Transverse colon (tissue), 4 donors: ENCODE measurements at regions not wholly inside any gene's neighbourhood (a gene's known extent, or its start where the extent isn't known, plus 50 kb on each side); places are given as distances from the start of the nearest gene placed in this dataset.
"Not testable (repeated sequence)": the region's sequence is repeated elsewhere in the genome, so short reads cannot be mapped to it uniquely, and the experiment has no call there.

Experiments
- DNase-seq: peaks from one replicate; pipeline ENCODE4 v3.0.0-alpha.2; 2019
- H3K27ac ChIP-seq, 4 donors: fragments of 200-600 bp; sonication (generic); 2 replicates each; pipeline ENCODE4 v1.5.1; 2016 to 2018; ENCODE audit warnings: inconsistent platforms in 4 of 4
- H3K27me3 ChIP-seq: fragments of 200-600 bp; sonication (generic); 2 replicates; pipeline ENCODE4 v1.5.1; 2017; ENCODE audit warnings: inconsistent platforms
- H3K36me3 ChIP-seq, 4 donors: fragments of 200-600 bp; sonication (generic); 2 replicates each; pipeline ENCODE4 v1.5.1; 2017 to 2019; ENCODE audit warnings: inconsistent platforms in 4 of 4
- H3K4me1 ChIP-seq, 4 donors: fragments of 200-600 bp; sonication (generic); 2 replicates each; pipeline ENCODE4 v1.5.1; 2017 to 2020; ENCODE audit warnings: inconsistent platforms in 4 of 4
- H3K4me3 ChIP-seq, 4 donors: fragments of 200-600 bp; sonication (generic); 1 replicate in 1 of 4; 2 replicates in 3 of 4; pipeline versions ENCODE4 v1.5.1 to v1.6.1; 2017 to 2019; ENCODE audit warnings: inconsistent platforms in 4 of 4
- H3K9me3 ChIP-seq, 2 donors: fragments of 200-600 bp; sonication (generic); 2 replicates each; pipeline ENCODE4 v1.5.1; 2017 to 2019; ENCODE audit warnings: inconsistent platforms in 2 of 2
- CTCF ChIP-seq, 5 experiments: fragments of 200-600 bp in 3 of 5; fragments of 450-650 bp in 2 of 5; sonication (generic) in 3 of 5; IDR thresholded peaks; 1 replicate in 2 of 5; 2 replicates in 3 of 5; pipeline ENCODE4 v1.5.1; 2016 to 2017; ENCODE audit warnings: antibody characterized with exemption in 5 of 5, inconsistent platforms in 3 of 5, mild to moderate bottlenecking in 2 of 5, moderate library complexity in 1 of 5
- EP300 ChIP-seq: sonication (generic); formaldehyde crosslinking; IDR thresholded peaks from one replicate; pipeline ENCODE4 v1.6.1; 2017; ENCODE audit warnings: antibody characterized with exemption, low read depth
- POLR2A ChIP-seq: fragments of 450-650 bp; IDR thresholded peaks from one replicate; pipeline ENCODE4 v1.6.1; 2016; ENCODE audit warnings: antibody characterized with exemption, mild to moderate bottlenecking, moderate library complexity
- POLR2AphosphoS5 ChIP-seq, 3 donors: sonication (generic); formaldehyde crosslinking; IDR thresholded peaks; one replicate each; pipeline ENCODE4 v1.6.1; 2016; ENCODE audit warnings: antibody characterized with exemption in 3 of 3
- WGBS, 2 donors: methylation state at CpG; one replicate each; pipeline ENCODE4 v1.1.5; 2018; ENCODE audit warnings: low coverage in 1 of 2; 5-methylcytosine and 5-hydroxymethylcytosine counted together
- in situ Hi-C, 4 donors: fragments of 200-750 bp; cut with MboI; loops; one replicate each; pipeline versions ENCODE4 v1.15.0 to v1.15.1; 2017; ENCODE audit warnings: low sequenced_read_pairs in 3 of 4, low pct_ligation_motif_present in 1 of 4, low pct_unique_long_range_greater_than_20kb in 1 of 4
- intact Hi-C: fragments of 100-400 bp; cut with DNase I; formaldehyde crosslinking; loops from one replicate; pipeline ENCODE4 v1.15.1; 2023; ENCODE audit warnings: low total_unique reads

- Histone ChIP-seq H3K9me3 (no peaks in the 10 kb centered on the region), H3K27me3 (no peaks in the 10 kb centered on the region), H3K4me1 (no peaks in the 10 kb centered on the region), H3K27ac (no peak overlapping the region), H3K36me3 (no peaks in the 10 kb centered on the region), H3K4me3 (no peak overlapping the region)
- intact Hi-C loops = no loop called here
- WGBS, 2 donors = 78 to 87% methylated on average over 4 of the region's 4 CpGs
- in situ Hi-C loops = no loop called here
- TF ChIP-seq POLR2AphosphoS5 (IDR thresholded peaks at IDR 0.05) = no peak
- TF ChIP-seq EP300 = no peak
- TF ChIP-seq POLR2A = no peak
- TF ChIP-seq CTCF (IDR thresholded peaks at IDR 0.05) = no peak
- no peak for DNase-seq
Measured at GRCh38 chr6:145277358-145278086, 457.8 kb downstream of the EPM2A start.

GRCh38 chr6:145278163-145278807 is 457.0 kb downstream of the EPM2A start:
- H3K4me3 ChIP-seq = no peak overlapping the region
- 68 to 75% methylated on average over 2 of the region's 2 CpGs for WGBS, 2 donors
- intact Hi-C loops (no loop called here), in situ Hi-C loops (no loop called here)
- DNase-seq = no peak
- no peaks in the 10 kb centered on the region for H3K27me3 ChIP-seq
- no peaks in the 10 kb centered on the region for H3K36me3 ChIP-seq
- H3K27ac ChIP-seq = no peak overlapping the region
- H3K9me3 ChIP-seq = no peaks in the 10 kb centered on the region
- H3K4me1 ChIP-seq = no peaks in the 10 kb centered on the region
- TF ChIP-seq CTCF (IDR thresholded peaks at IDR 0.05) (no peak), EP300 (no peak), POLR2AphosphoS5 (IDR thresholded peaks at IDR 0.05) (no peak), POLR2A (no peak)

- H3K4me1 ChIP-seq = no peaks in the 10 kb centered on the region
- H3K4me3 ChIP-seq = no peak overlapping the region
- intact Hi-C loops = no loop called here
- no peaks in the 10 kb centered on the region for H3K9me3 ChIP-seq
- no peaks in the 10 kb centered on the region for H3K27me3 ChIP-seq
- TF ChIP-seq POLR2AphosphoS5 (IDR thresholded peaks at IDR 0.05) (no peak), CTCF (IDR thresholded peaks at IDR 0.05) (no peak), EP300 (no peak), POLR2A (no peak)
- in situ Hi-C loops = no loop called here
- 73 to 91% methylated on average over 1 of the region's 1 CpG for WGBS, 2 donors
- H3K36me3 ChIP-seq = no peaks in the 10 kb centered on the region
- DNase-seq = no peak
- no peak overlapping the region for H3K27ac ChIP-seq
Measured at GRCh38 chr6:145279551-145279950, 455.8 kb downstream of the EPM2A start.

- Histone ChIP-seq H3K36me3 (no peaks in the 10 kb centered on the region), H3K27me3 (no peaks in the 10 kb centered on the region), H3K4me3 (no peak overlapping the region), H3K9me3 (no peaks in the 10 kb centered on the region), H3K27ac (no peak overlapping the region), H3K4me1 (no peaks in the 10 kb centered on the region)
- no peak for TF ChIP-seq CTCF (IDR thresholded peaks at IDR 0.05)
- no peak for TF ChIP-seq EP300
- no peak for TF ChIP-seq POLR2A
- no peak for TF ChIP-seq POLR2AphosphoS5 (IDR thresholded peaks at IDR 0.05)
- intact Hi-C loops = no loop called here
- DNase-seq = no peak
- WGBS, 2 donors = 58 to 65% methylated on average over 2 of the region's 2 CpGs
- in situ Hi-C loops = no loop called here
Measured at GRCh38 chr6:145279993-145280392, 455.3 kb downstream of the EPM2A start.

- in situ Hi-C loops, H3K27me3 ChIP-seq, DNase-seq, H3K27ac ChIP-seq, H3K4me3 ChIP-seq, intact Hi-C loops, H3K4me1 ChIP-seq, H3K9me3 ChIP-seq, H3K36me3 ChIP-seq: not testable (repeated sequence)
- WGBS, 2 donors = 84 to 92% methylated on average over 2 to 6 of the region's 6 CpGs
Measured at GRCh38 chr6:145283209-145283608, 452.1 kb downstream of the EPM2A start.
